SK-N-SH treated with all-trans-retinoic acid at 6 μM for 48 hours (cell line): ENCODE measurements at regions not wholly inside any gene's neighbourhood (a gene's known extent, or its start where the extent isn't known, plus 50 kb on each side); places are given as distances from the start of the nearest gene placed in this dataset.

ENCODE experiments used
- ARNTL ChIP-seq: fragments of 450-650 bp; formaldehyde crosslinking; IDR thresholded peaks from 2 replicates; pipeline ENCODE4 v1.5.0; 2020; ENCODE audit warnings: low read depth, mild to moderate bottlenecking, moderate library complexity, borderline replicate concordance
- BACH2 ChIP-seq: fragments of 250-450 bp; sonication (Bioruptor Pico); IDR thresholded peaks from 2 replicates; pipeline ENCODE4 v1.9.0; 2021; ENCODE audit warnings: mild to moderate bottlenecking, borderline replicate concordance
- GLIS3 ChIP-seq: fragments of 250-450 bp; sonication (Bioruptor Pico); IDR thresholded peaks from 2 replicates; pipeline ENCODE4 v1.5.0; 2020; ENCODE audit warnings: mild to moderate bottlenecking, moderate library complexity
- OSR1 ChIP-seq: fragments of 250-450 bp; sonication (Bioruptor Pico); IDR thresholded peaks from 2 replicates; pipeline ENCODE4 v1.8.0; 2022; ENCODE audit warnings: moderate library complexity, mild to moderate bottlenecking, inconsistent platforms
- PATZ1 ChIP-seq: fragments of 250-450 bp; sonication (Bioruptor Pico); IDR thresholded peaks from 2 replicates; pipeline ENCODE4 v1.8.0; 2020; ENCODE audit warnings: mild to moderate bottlenecking, moderate library complexity, borderline replicate concordance
- POU6F1 ChIP-seq: fragments of 250-450 bp; sonication (Bioruptor Pico); IDR thresholded peaks from 2 replicates; pipeline ENCODE4 v1.8.0; 2021; ENCODE audit warnings: low read depth, mild to moderate bottlenecking, moderate library complexity, borderline replicate concordance
- PPARA ChIP-seq: fragments of 250-450 bp; sonication (Bioruptor Pico); IDR thresholded peaks from 2 replicates; pipeline ENCODE4 v1.5.0; 2020; ENCODE audit warnings: mild to moderate bottlenecking, borderline replicate concordance
- RARB ChIP-seq: fragments of 250-450 bp; sonication (Bioruptor Pico); IDR thresholded peaks from 2 replicates; pipeline ENCODE4 v1.8.0; 2021; ENCODE audit warnings: mild to moderate bottlenecking, moderate library complexity
- TCF4 ChIP-seq: fragments of 250-450 bp; sonication (Bioruptor Pico); IDR thresholded peaks from 2 replicates; pipeline ENCODE4 v1.8.0; 2021; ENCODE audit warnings: mild to moderate bottlenecking, moderate library complexity, borderline replicate concordance
- TSHZ2 ChIP-seq: fragments of 250-450 bp; sonication (Bioruptor Pico); IDR thresholded peaks from 2 replicates; pipeline ENCODE4 v1.5.0; 2020; ENCODE audit warnings: mild to moderate bottlenecking, moderate library complexity
- ZFP3 ChIP-seq: fragments of 250-450 bp; sonication (Bioruptor Pico); IDR thresholded peaks from 2 replicates; pipeline ENCODE4 v1.5.0; 2020; ENCODE audit warnings: mild to moderate bottlenecking, moderate library complexity
- ZFP30 ChIP-seq: fragments of 450-650 bp; formaldehyde crosslinking; IDR thresholded peaks from 2 replicates; pipeline ENCODE4 v1.5.0; 2022; ENCODE audit warnings: mild to moderate bottlenecking, moderate library complexity
- ZNF70 ChIP-seq: fragments of 450-650 bp; formaldehyde crosslinking; IDR thresholded peaks from 2 replicates; pipeline ENCODE4 v1.5.0; 2020; ENCODE audit warnings: mild to moderate bottlenecking, moderate library complexity
- ZNF8 ChIP-seq: fragments of 450-650 bp; formaldehyde crosslinking; IDR thresholded peaks from 2 replicates; pipeline ENCODE4 v1.5.0; 2020; ENCODE audit warnings: mild to moderate bottlenecking, moderate library complexity

GRCh38 chr4:123846561-123846960 is 450.0 kb downstream of the SPRY1 start:
- TF ChIP-seq ZNF70 (CRISPR knock-in tag), result no peak
- TF ChIP-seq OSR1 (CRISPR knock-in tag), result no peak
- TF ChIP-seq POU6F1 (CRISPR knock-in tag), result no peak
- no peak for TF ChIP-seq ARNTL (CRISPR knock-in tag)
- TF ChIP-seq ZFP30 (CRISPR knock-in tag), result no peak
- TF ChIP-seq PATZ1 (CRISPR knock-in tag), result no peak
- no peak for TF ChIP-seq TSHZ2 (CRISPR knock-in tag)
- no peak for TF ChIP-seq ZFP3 (CRISPR knock-in tag)
- no peak for TF ChIP-seq RARB (CRISPR knock-in tag)
- no peak for TF ChIP-seq TCF4 (CRISPR knock-in tag)
- TF ChIP-seq PPARA (CRISPR knock-in tag), result no peak
- no peak for TF ChIP-seq BACH2
- TF ChIP-seq GLIS3, result no peak
- no peak for TF ChIP-seq ZNF8 (CRISPR knock-in tag)
